Cardiac muscle cell (in vitro differentiated cells and primary cell): ENCODE measurements at regions not wholly inside any gene's neighbourhood (a gene's known extent, or its start where the extent isn't known, plus 50 kb on each side); places are given as distances from the start of the nearest gene placed in this dataset.

Experiments
- DNase-seq, 2 donors: peaks; one replicate each; pipeline versions ENCODE4 v3.0.0 to v3.0.0-alpha.2; 2010 to 2017; ENCODE audit warnings: low read depth in 1 of 2, low spot score in 1 of 2
- H3K27ac ChIP-seq: fragments of 200-600 bp; sonication (generic); 2 replicates; pipeline ENCODE4 v1.5.1; 2016
- H3K27me3 ChIP-seq: fragments of 200-600 bp; sonication (generic); 2 replicates; pipeline ENCODE4 v1.6.0; 2016; ENCODE audit warnings: control low read depth
- H3K36me3 ChIP-seq: fragments of 200-600 bp; sonication (generic); 2 replicates; pipeline ENCODE4 v1.5.1; 2016; ENCODE audit warnings: control low read depth
- H3K4me1 ChIP-seq: fragments of 200-600 bp; sonication (generic); 2 replicates; pipeline ENCODE4 v1.8.1; 2017; ENCODE audit warnings: low read depth, mild to moderate bottlenecking, mixed run types
- H3K4me3 ChIP-seq: fragments of 200-600 bp; sonication (generic); 2 replicates; pipeline ENCODE4 v1.5.1; 2016; ENCODE audit warnings: mild to moderate bottlenecking
- H3K9me3 ChIP-seq: fragments of 200-600 bp; sonication (generic); 2 replicates; pipeline ENCODE4 v1.5.1; 2017; ENCODE audit warnings: low read depth, mild to moderate bottlenecking, control low read depth
- TF ChIP-seq, protein P1 (sequence below): IDR thresholded peaks from 2 replicates; pipeline ENCODE4 v1.5.1; 2012; ENCODE audit warnings: low read depth, mild to moderate bottlenecking, low read length

- H3K9me3 ChIP-seq, result no peaks in the 10 kb centered on the region
- no peaks in the 10 kb centered on the region for H3K4me1 ChIP-seq
- H3K27ac ChIP-seq, result no peak overlapping the region
- H3K36me3 ChIP-seq, result no peaks in the 10 kb centered on the region
- TF ChIP-seq, protein P1, sequence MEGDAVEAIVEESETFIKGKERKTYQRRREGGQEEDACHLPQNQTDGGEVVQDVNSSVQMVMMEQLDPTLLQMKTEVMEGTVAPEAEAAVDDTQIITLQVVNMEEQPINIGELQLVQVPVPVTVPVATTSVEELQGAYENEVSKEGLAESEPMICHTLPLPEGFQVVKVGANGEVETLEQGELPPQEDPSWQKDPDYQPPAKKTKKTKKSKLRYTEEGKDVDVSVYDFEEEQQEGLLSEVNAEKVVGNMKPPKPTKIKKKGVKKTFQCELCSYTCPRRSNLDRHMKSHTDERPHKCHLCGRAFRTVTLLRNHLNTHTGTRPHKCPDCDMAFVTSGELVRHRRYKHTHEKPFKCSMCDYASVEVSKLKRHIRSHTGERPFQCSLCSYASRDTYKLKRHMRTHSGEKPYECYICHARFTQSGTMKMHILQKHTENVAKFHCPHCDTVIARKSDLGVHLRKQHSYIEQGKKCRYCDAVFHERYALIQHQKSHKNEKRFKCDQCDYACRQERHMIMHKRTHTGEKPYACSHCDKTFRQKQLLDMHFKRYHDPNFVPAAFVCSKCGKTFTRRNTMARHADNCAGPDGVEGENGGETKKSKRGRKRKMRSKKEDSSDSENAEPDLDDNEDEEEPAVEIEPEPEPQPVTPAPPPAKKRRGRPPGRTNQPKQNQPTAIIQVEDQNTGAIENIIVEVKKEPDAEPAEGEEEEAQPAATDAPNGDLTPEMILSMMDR, result no peak
- H3K27me3 ChIP-seq, result no peaks in the 10 kb centered on the region
- no peak overlapping the region for H3K4me3 ChIP-seq
- DNase-seq, result no peak
Measured at GRCh38 chr4:8736090-8736825, 135.4 kb downstream of the HMX1 start.

GRCh38 chr4:8735236-8736089 lies 136.2 kb downstream of the HMX1 start:
- no peak for DNase-seq
- TF ChIP-seq, protein P1, result no peak
- H3K27ac ChIP-seq, result no peak overlapping the region
- H3K4me3 ChIP-seq, result no peak overlapping the region
- H3K4me1 ChIP-seq, result no peaks in the 10 kb centered on the region
- no peaks in the 10 kb centered on the region for H3K9me3 ChIP-seq
- no peaks in the 10 kb centered on the region for H3K36me3 ChIP-seq
- no peaks in the 10 kb centered on the region for H3K27me3 ChIP-seq

DNA sequence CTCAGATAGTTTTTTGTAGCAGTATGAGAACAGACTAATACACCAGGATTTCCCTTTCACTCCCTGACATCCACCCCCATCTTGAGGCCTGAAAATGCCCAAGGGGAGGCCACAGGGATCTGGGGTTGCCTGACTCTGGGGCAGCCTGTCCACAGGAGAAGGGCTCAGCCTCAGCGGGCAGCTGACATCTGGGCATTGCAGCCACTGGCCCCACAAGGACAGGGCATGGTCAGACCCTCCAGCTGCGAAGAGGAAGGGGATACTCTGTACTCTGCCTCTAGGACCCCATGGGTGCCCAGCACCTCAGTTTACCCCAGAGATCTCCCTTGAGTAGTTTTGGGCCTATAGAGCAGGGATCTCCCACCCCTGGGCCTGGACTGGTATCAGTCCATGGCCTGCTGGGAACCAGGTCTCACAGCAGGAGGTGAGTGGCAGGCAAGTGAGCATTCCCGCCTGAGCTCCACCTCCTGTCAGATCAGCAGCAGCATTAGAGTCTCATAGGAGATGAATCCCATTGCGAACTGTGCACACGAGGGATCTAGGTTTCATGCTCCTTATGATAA lies 138.9 kb downstream of the HMX1 start:
- Histone ChIP-seq H3K27me3 (no peaks in the 10 kb centered on the region), H3K27ac (no peak overlapping the region), H3K36me3 (no peaks in the 10 kb centered on the region), H3K4me3 (no peak overlapping the region), H3K4me1 (no peaks in the 10 kb centered on the region), H3K9me3 (no peaks in the 10 kb centered on the region)
- no peak for DNase-seq
- TF ChIP-seq, protein P1, result no peak

DNA sequence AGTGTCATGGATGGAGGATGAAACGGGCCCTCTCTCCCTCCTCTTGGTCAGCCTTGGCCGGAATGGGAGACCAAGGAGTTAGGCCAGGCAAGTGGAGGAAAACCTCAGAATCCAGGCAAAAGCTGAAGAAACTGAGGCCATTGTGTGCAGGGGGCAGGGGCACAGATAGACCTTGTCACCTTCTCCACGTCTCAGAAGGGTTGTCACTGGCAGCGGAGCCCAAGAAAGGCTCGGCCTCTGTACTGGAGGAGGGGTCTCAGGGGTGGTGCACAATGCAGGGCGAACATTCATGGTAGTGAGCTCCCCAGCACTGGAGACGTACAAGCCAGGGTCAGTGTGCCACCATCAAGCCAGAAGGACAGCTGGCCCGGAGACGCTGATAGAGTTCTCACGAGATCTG lies 139.5 kb downstream of the CPZ start:
- TF ChIP-seq, protein P1, result no peak
- no peaks in the 10 kb centered on the region for H3K4me1 ChIP-seq
- H3K4me3 ChIP-seq, result no peak overlapping the region
- no peak for DNase-seq
- no peaks in the 10 kb centered on the region for H3K9me3 ChIP-seq
- H3K27me3 ChIP-seq, result no peaks in the 10 kb centered on the region
- no peaks in the 10 kb centered on the region for H3K36me3 ChIP-seq
- no peak overlapping the region for H3K27ac ChIP-seq

DNA sequence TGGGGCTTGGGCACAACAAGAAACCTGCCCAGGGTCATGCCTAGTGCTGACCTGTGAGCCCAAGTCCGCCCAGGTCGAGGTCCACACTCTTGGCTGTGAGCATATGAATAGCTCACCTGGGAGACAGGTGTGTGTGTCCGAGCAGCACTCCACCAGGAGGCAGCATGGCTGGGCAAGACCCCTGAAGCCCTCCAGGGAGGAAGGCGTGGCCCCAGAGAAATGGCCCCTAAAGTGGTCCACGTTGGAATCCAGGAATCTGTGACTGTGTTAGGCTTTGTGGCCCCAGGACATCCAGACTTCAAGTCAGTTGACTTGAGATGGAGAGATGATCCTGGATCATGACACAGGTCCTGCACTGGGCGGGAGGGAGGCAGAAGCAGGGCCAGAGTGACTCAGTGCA lies 138.8 kb downstream of the CPZ start:
- Histone ChIP-seq H3K27ac (no peak overlapping the region), H3K27me3 (no peaks in the 10 kb centered on the region), H3K4me3 (no peak overlapping the region), H3K4me1 (no peaks in the 10 kb centered on the region), H3K9me3 (no peaks in the 10 kb centered on the region), H3K36me3 (no peaks in the 10 kb centered on the region)
- DNase-seq, result no peak
- TF ChIP-seq, protein P1, result no peak
